Ovary (tissue), 3 donors: ENCODE measurements at regions not wholly inside any gene's neighbourhood (a gene's known extent, or its start where the extent isn't known, plus 50 kb on each side); places are given as distances from the start of the nearest gene placed in this dataset.

ENCODE experiments used
- CTCF ChIP-seq, 3 donors: fragments of 450-650 bp in 2 of 3; fragments of 200-600 bp in 1 of 3; IDR thresholded peaks; one replicate each; pipeline versions ENCODE4 v1.5.1 to v1.8.0; 2016 to 2022; ENCODE audit warnings: antibody characterized with exemption in 3 of 3, mild to moderate bottlenecking in 1 of 3
- EP300 ChIP-seq: sonication (generic); formaldehyde crosslinking; IDR thresholded peaks from one replicate; pipeline ENCODE4 v1.6.1; 2017; ENCODE audit warnings: antibody characterized with exemption
- POLR2A ChIP-seq: fragments of 450-650 bp; IDR thresholded peaks from one replicate; pipeline ENCODE4 v1.6.1; 2017; ENCODE audit warnings: antibody characterized with exemption, mild to moderate bottlenecking, moderate library complexity
- donor health status: DM: no; HTN: no; CAD: no.

- TF ChIP-seq CTCF (IDR thresholded peaks at IDR 0.05) (no peak), POLR2A (no peak), EP300 (no peak)
Measured at GRCh38 chr4:158002173-158002572, 170.7 kb downstream of the GASK1B start.
